ENCODE measurements at regions not wholly inside any gene's neighbourhood (a gene's known extent, or its start where the extent isn't known, plus 50 kb on each side); places are given as distances from the start of the nearest gene placed in this dataset.

DNA sequence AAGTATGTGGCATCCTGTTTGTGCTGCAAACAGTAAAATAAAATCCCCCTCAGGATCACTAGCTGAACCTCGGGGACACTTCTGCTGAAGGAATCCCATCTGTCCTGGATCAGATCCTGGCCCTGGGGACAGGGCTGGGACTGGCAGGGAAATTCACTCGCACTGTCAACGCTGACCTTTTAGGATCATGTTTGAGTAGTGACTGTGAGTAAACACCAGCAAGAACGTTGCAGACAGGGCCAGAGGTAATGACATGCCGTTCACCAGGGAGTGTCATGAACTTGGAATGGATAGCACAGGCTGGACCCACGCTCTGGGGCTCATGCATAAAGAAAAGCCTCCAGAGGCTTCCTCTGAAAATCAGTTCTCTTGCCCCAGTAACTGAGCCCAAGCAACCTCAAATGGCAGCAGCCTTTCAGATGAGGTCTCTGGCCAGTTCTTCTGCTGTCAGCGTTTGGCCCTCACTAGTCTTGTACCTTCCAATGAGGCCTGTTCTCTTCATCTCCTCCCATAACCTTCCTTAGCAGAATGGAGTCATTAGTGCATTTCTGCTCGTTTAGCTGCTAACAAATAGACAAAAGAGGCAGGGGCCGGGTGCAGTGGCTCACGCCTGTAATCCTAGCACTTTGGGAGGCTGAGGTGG is 51.0 kb upstream of the BARX2 start:
- WGBS, 2 experiments (ENCODE audit: insufficient coverage in 2 of 2) = 78 to 82% methylated on average over 8 to 10 of the region's 10 CpGs
- Histone ChIP-seq H3K27ac (ENCODE audit: low read depth, low read length, severe bottlenecking) (no peak overlapping the region), H3K4me3 (ENCODE audit: extremely low read depth, insufficient read depth, low read length, poor library complexity, severe bottlenecking) (no peak overlapping the region), H3K9me3 (ENCODE audit: control insufficient read depth, low read length) (peaks cover 4% of the 10 kb centered on the region), H3K4me1 (ENCODE audit: control insufficient read depth, insufficient read depth, low read length, poor library complexity, severe bottlenecking) (peaks cover 17% of the 10 kb centered on the region), H3K36me3 (ENCODE audit: control insufficient read depth, insufficient read depth, low read length) (no peaks in the 10 kb centered on the region)

DNA sequence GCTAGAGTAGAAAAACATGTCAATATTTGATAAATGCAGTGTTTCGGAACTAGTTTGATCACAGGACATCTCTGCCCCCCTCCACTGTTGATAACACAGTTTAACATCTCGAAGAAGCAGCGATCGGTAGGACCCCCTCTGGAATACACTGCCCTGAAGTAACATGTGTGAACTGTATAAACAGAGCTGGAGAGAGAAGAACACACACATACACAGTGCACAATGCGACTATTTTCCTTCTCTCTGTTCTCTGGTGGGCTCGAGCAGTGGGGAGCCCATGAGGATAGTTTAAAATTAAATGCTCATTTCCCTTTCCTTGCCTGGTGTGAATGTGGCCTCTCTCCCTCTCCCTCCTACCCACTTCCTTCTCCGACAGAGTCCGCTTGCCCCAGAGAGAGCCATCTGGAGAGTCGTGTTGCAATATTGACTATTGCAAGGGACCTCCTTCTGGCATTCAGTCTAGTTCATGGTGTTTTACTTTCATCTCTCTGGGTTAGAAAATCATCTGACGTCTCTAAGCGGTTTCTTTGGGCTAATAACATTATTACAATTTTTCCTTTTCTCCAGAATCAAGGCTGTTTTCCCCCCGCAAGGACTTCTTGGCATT is 51.6 kb upstream of the BARX2 start:
- WGBS, 2 experiments (ENCODE audit: insufficient coverage in 2 of 2) = 73 to 86% methylated on average over 6 to 7 of the region's 12 CpGs
- no peak overlapping the region for H3K4me3 ChIP-seq (ENCODE audit: extremely low read depth, insufficient read depth, low read length, poor library complexity, severe bottlenecking)
- H3K4me1 ChIP-seq (ENCODE audit: control insufficient read depth, insufficient read depth, low read length, poor library complexity, severe bottlenecking) = peaks cover 20% of the 10 kb centered on the region
- H3K36me3 ChIP-seq (ENCODE audit: control insufficient read depth, insufficient read depth, low read length) = no peaks in the 10 kb centered on the region
- H3K27ac ChIP-seq (ENCODE audit: low read depth, low read length, severe bottlenecking) = no peak overlapping the region
- H3K9me3 ChIP-seq (ENCODE audit: control insufficient read depth, low read length) = peaks cover 4% of the 10 kb centered on the region

DNA sequence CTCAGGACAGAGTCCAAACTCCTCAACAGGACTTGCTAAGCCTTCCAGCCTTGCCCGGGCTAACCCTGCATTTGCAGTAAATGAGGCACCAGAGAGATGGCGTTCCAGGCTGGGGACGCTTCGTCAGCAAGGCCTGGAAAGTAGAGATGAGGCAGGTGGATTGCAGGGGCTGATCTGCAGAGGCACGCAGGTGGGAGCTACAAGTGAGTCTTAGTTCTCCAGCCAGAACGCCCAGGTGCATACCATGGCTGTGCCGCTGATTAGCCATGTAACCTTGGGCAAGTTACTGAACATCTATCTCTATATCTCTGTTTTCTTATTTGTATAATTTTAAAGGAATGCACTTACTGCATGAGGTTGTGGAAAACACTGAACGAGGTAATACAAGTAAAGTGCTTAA is 52.7 kb upstream of the BARX2 start:
- Histone ChIP-seq H3K36me3 (ENCODE audit: control insufficient read depth, insufficient read depth, low read length) (no peaks in the 10 kb centered on the region), H3K27ac (ENCODE audit: low read depth, low read length, severe bottlenecking) (no peak overlapping the region), H3K9me3 (ENCODE audit: control insufficient read depth, low read length) (peaks cover 4% of the 10 kb centered on the region), H3K4me3 (ENCODE audit: extremely low read depth, insufficient read depth, low read length, poor library complexity, severe bottlenecking) (no peak overlapping the region), H3K4me1 (ENCODE audit: control insufficient read depth, insufficient read depth, low read length, poor library complexity, severe bottlenecking) (peaks cover 20% of the 10 kb centered on the region)
- 89 to 90% methylated on average over 5 to 7 of the region's 8 CpGs for WGBS, 2 experiments (ENCODE audit: insufficient coverage in 2 of 2)

DNA sequence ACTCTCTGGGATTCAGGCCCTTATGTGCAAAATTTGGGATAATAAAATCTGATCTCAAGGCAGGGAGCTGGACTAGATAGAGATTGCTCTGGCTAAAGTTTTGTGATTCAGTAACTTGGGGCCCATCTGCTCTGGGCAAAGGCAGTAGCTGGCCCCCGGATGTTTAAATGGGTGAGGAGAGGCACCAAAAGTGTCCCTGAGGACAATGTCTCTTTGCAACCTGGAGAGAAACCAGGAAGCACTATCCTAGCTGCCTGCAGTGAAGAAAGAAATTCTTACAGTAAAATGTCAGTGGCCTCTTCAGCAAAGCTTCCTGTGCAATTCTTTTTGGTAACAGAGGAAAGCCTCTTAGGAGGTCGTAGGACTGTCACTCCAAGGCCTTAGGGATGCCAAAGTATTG is 54.6 kb upstream of the BARX2 start:
- 60 to 65% methylated on average over 2 of the region's 2 CpGs for WGBS, 2 experiments (ENCODE audit: insufficient coverage in 2 of 2)
- Histone ChIP-seq H3K36me3 (ENCODE audit: control insufficient read depth, insufficient read depth, low read length) (no peaks in the 10 kb centered on the region), H3K4me1 (ENCODE audit: control insufficient read depth, insufficient read depth, low read length, poor library complexity, severe bottlenecking) (peaks cover 20% of the 10 kb centered on the region), H3K4me3 (ENCODE audit: extremely low read depth, insufficient read depth, low read length, poor library complexity, severe bottlenecking) (no peak overlapping the region), H3K27ac (ENCODE audit: low read depth, low read length, severe bottlenecking) (no peak overlapping the region), H3K9me3 (ENCODE audit: control insufficient read depth, low read length) (no peaks in the 10 kb centered on the region)

DNA sequence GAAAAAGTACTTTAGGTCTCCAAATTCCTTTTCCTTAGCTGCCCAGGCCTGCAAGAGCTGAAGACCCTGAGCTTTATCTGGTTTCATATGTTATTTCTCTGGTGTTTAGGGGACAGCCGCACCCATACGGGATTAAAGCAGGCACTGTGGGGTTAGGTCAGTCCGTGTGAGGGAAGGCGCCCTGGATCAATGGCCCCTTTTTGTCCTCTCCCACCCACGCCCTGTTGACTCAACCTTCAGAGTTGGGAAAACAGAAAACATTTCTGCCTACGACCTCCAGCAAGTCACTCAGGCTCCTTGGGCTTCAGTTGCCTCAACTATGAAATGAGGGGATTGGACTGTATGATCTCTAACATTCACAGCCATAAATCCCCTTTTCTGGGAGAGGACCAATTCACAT is 55.2 kb upstream of the BARX2 start:
- peaks cover 20% of the 10 kb centered on the region for H3K4me1 ChIP-seq (ENCODE audit: control insufficient read depth, insufficient read depth, low read length, poor library complexity, severe bottlenecking)
- H3K36me3 ChIP-seq (ENCODE audit: control insufficient read depth, insufficient read depth, low read length) = no peaks in the 10 kb centered on the region
- H3K9me3 ChIP-seq (ENCODE audit: control insufficient read depth, low read length) = no peaks in the 10 kb centered on the region
- WGBS, 2 experiments (ENCODE audit: insufficient coverage in 2 of 2) = 62 to 77% methylated on average over 3 to 5 of the region's 6 CpGs
- H3K4me3 ChIP-seq (ENCODE audit: extremely low read depth, insufficient read depth, low read length, poor library complexity, severe bottlenecking) = no peak overlapping the region
- H3K27ac ChIP-seq (ENCODE audit: low read depth, low read length, severe bottlenecking) = no peak overlapping the region

DNA sequence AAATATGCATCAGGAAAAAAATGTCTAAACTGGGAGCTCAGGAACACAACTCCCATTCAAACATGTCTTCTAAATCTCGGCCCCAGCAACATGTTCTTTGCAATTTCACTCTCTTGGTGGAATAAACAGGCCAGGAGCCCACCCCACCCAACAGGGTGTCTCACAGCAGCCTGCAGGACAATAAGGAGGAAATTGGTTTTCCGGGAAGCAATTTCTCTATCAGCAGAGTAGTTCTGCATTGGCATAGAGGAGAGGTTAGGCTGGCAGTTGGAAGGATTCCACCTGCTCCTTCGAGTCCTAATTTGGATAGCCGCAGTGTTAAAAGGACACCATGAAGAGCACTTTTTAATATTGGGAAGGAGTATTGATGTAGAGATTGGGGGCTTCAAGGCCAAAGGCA is 55.9 kb upstream of the BARX2 start:
- no peak overlapping the region for H3K27ac ChIP-seq (ENCODE audit: low read depth, low read length, severe bottlenecking)
- H3K4me3 ChIP-seq (ENCODE audit: extremely low read depth, insufficient read depth, low read length, poor library complexity, severe bottlenecking) = no peak overlapping the region
- peaks cover 20% of the 10 kb centered on the region for H3K4me1 ChIP-seq (ENCODE audit: control insufficient read depth, insufficient read depth, low read length, poor library complexity, severe bottlenecking)
- 79 to 85% methylated on average over 3 to 4 of the region's 4 CpGs for WGBS, 2 experiments (ENCODE audit: insufficient coverage in 2 of 2)
- H3K9me3 ChIP-seq (ENCODE audit: control insufficient read depth, low read length) = no peaks in the 10 kb centered on the region
- no peaks in the 10 kb centered on the region for H3K36me3 ChIP-seq (ENCODE audit: control insufficient read depth, insufficient read depth, low read length)

DNA sequence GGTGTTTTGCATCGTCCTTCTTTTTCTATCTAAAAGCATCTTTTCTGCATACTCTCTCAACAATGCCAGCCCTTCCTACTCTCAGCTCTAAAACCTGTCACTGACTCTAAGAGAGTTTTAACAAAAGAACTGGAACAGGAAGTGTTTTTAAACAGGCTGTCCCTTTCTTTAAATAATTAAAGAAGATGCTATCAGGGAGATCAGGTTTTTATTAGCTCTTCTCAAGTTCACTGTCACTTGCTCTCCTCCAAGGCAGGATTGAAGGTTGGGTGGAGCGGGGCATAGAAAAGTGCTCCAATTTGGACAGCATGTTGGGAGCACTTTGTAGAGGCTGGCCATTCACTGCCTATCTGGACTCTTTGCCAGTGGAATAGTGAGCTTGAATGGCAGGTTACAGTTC is 56.4 kb upstream of the BARX2 start:
- no peak overlapping the region for H3K4me3 ChIP-seq (ENCODE audit: extremely low read depth, insufficient read depth, low read length, poor library complexity, severe bottlenecking)
- H3K4me1 ChIP-seq (ENCODE audit: control insufficient read depth, insufficient read depth, low read length, poor library complexity, severe bottlenecking) = peaks cover 17% of the 10 kb centered on the region
- H3K9me3 ChIP-seq (ENCODE audit: control insufficient read depth, low read length) = no peaks in the 10 kb centered on the region
- H3K36me3 ChIP-seq (ENCODE audit: control insufficient read depth, insufficient read depth, low read length) = no peaks in the 10 kb centered on the region
- WGBS, 2 experiments (ENCODE audit: insufficient coverage in 2 of 2) = 100% methylated on average over 1 of the region's 2 CpGs; no CpG with 5 or more reads in 1 of the 2 experiments
- no peak overlapping the region for H3K27ac ChIP-seq (ENCODE audit: low read depth, low read length, severe bottlenecking)

DNA sequence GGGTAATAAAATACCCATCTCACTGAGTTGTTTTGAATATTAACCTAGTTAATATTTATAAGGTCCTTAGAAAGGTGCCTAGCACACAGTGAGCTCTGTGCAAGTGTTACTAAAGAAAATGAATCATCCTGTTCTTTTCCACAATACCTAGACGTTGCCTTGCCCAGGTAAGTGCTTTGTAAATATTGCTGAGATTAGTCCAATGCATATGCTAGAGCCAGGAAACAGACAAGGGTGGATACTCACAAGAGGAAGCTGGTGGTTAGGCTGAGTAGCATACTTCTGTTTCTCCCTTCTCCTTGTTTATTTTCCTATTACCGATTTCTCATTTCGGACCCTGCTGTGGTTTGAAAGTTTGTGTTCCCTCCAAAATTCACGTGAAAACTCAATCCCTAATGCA is 58.1 kb upstream of the BARX2 start:
- Histone ChIP-seq H3K36me3 (ENCODE audit: control insufficient read depth, insufficient read depth, low read length) (no peaks in the 10 kb centered on the region), H3K27ac (ENCODE audit: low read depth, low read length, severe bottlenecking) (no peak overlapping the region), H3K9me3 (ENCODE audit: control insufficient read depth, low read length) (no peaks in the 10 kb centered on the region), H3K4me1 (ENCODE audit: control insufficient read depth, insufficient read depth, low read length, poor library complexity, severe bottlenecking) (peaks cover 29% of the 10 kb centered on the region), H3K4me3 (ENCODE audit: extremely low read depth, insufficient read depth, low read length, poor library complexity, severe bottlenecking) (no peak overlapping the region)
- WGBS, 2 experiments (ENCODE audit: insufficient coverage in 2 of 2) = 87% methylated on average over 4 of the region's 4 CpGs; no CpG with 5 or more reads in 1 of the 2 experiments

DNA sequence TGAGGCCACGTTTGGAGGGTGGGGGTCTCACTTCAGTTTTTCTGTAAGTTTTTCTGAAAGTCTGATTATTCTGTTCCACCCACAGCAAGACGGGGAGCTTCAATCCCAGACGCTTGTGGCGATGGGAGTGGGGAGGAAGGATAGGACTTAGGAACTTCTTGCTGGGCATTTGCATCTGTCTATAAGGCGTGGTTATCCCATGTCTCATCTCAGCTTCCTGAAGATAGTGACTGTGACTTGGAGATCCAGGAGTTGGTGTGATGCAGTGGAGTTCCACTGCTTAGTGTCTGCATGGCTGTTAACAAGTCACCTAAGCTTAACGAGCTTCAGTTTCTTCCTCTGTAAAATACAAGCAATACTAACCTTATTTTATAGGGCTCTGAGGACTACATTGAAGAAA is 58.9 kb upstream of the BARX2 start:
- 82 to 100% methylated on average over 1 to 3 of the region's 6 CpGs for WGBS, 2 experiments (ENCODE audit: insufficient coverage in 2 of 2)
- peaks cover 31% of the 10 kb centered on the region for H3K4me1 ChIP-seq (ENCODE audit: control insufficient read depth, insufficient read depth, low read length, poor library complexity, severe bottlenecking)
- no peaks in the 10 kb centered on the region for H3K9me3 ChIP-seq (ENCODE audit: control insufficient read depth, low read length)
- no peak overlapping the region for H3K27ac ChIP-seq (ENCODE audit: low read depth, low read length, severe bottlenecking)
- H3K36me3 ChIP-seq (ENCODE audit: control insufficient read depth, insufficient read depth, low read length) = no peaks in the 10 kb centered on the region
- H3K4me3 ChIP-seq (ENCODE audit: extremely low read depth, insufficient read depth, low read length, poor library complexity, severe bottlenecking) = no peak overlapping the region

DNA sequence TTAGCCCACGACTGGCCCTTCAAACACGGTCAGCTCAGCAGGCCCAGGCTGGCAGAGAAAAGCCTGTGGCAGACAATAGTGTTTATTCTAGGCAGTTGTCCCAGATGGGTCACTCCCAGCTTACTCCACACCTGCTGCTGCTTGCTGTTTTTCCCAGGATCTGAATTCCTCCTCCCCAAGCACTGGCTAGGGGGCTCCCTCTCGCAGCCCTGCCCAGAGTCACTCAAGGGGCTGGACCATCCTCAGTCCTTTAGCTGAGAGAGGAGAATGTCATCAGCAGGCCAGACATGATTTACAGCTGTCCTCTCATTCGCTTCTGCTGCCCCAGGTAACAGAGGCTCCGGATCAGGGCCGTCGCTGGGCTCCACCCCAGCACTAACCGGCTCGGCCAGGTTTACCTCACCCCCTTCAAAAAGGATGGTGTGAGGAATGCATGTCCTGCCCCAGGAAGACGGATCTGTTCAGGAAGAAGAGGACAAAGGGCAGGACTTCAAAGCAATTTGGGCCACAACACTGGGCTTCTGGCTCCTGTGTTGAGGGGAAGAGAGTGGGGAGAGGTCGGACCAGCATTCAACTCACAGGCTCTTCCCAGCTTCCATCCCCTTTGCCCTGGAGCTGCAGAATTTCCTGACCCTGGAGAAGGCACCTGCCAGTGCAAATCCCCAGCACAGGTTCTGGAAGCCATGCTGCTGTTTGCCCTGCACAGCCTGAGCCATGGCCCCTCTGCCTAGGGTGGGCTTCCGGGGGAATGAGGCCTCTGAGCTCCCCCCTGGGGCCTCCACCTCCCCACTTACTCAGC is 59.7 kb upstream of the BARX2 start:
- H3K4me1 ChIP-seq (ENCODE audit: control insufficient read depth, insufficient read depth, low read length, poor library complexity, severe bottlenecking) = peaks cover 29% of the 10 kb centered on the region
- H3K9me3 ChIP-seq (ENCODE audit: control insufficient read depth, low read length) = no peaks in the 10 kb centered on the region
- H3K4me3 ChIP-seq (ENCODE audit: extremely low read depth, insufficient read depth, low read length, poor library complexity, severe bottlenecking) = no peak overlapping the region
- no peaks in the 10 kb centered on the region for H3K36me3 ChIP-seq (ENCODE audit: control insufficient read depth, insufficient read depth, low read length)
- no peak overlapping the region for H3K27ac ChIP-seq (ENCODE audit: low read depth, low read length, severe bottlenecking)
- 35 to 49% methylated on average over 4 to 6 of the region's 12 CpGs for WGBS, 2 experiments (ENCODE audit: insufficient coverage in 2 of 2)

DNA sequence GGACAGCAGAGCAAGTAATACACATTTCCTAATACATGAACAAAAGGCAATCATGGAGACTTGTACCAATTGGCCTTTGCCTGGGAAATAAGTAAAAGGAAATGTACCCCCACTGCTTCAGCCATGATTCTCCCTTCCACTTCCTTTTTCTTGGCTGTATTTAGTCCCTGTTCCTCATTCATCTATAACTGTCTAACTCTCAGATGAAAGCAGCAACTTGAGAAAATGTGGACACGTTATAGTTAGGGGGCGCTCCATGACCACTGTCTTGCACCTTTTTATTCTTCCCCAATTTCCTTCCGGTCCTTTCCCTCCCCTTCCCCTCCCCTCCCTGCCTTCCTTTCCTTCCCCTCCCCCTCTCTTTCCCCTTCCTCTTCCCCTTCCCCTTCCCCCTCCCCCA is 61.3 kb upstream of the BARX2 start:
- no peak overlapping the region for H3K27ac ChIP-seq (ENCODE audit: low read depth, low read length, severe bottlenecking)
- H3K36me3 ChIP-seq (ENCODE audit: control insufficient read depth, insufficient read depth, low read length) = no peaks in the 10 kb centered on the region
- no peak overlapping the region for H3K4me3 ChIP-seq (ENCODE audit: extremely low read depth, insufficient read depth, low read length, poor library complexity, severe bottlenecking)
- 94 to 95% methylated on average over 2 of the region's 3 CpGs for WGBS, 2 experiments (ENCODE audit: insufficient coverage in 2 of 2)
- peaks cover 6% of the 10 kb centered on the region for H3K9me3 ChIP-seq (ENCODE audit: control insufficient read depth, low read length)
- H3K4me1 ChIP-seq (ENCODE audit: control insufficient read depth, insufficient read depth, low read length, poor library complexity, severe bottlenecking) = peaks cover 14% of the 10 kb centered on the region
